ENCODE measurements at regions not wholly inside any gene's neighbourhood (a gene's known extent, or its start where the extent isn't known, plus 50 kb on each side); places are given as distances from the start of the nearest gene placed in this dataset.

GRCh38 chr13:58625703-58626389 is 994.3 kb downstream of the PCDH17 start:
- Histone ChIP-seq H3K9me3 (no peaks in the 10 kb centered on the region), H3K4me3 (no peak overlapping the region), H3K4me1 (replicated peaks) (no peaks in the 10 kb centered on the region), H3K27ac (no peak overlapping the region), H3K36me3 (no peaks in the 10 kb centered on the region), H3K27me3 (replicated peaks; ENCODE audit: insufficient read depth) (no peaks in the 10 kb centered on the region)
- intact Hi-C loops (cut with DNase I): no loop called here
- 86% methylated on average over 3 of the region's 3 CpGs for WGBS
- TF ChIP-seq, protein P1, sequence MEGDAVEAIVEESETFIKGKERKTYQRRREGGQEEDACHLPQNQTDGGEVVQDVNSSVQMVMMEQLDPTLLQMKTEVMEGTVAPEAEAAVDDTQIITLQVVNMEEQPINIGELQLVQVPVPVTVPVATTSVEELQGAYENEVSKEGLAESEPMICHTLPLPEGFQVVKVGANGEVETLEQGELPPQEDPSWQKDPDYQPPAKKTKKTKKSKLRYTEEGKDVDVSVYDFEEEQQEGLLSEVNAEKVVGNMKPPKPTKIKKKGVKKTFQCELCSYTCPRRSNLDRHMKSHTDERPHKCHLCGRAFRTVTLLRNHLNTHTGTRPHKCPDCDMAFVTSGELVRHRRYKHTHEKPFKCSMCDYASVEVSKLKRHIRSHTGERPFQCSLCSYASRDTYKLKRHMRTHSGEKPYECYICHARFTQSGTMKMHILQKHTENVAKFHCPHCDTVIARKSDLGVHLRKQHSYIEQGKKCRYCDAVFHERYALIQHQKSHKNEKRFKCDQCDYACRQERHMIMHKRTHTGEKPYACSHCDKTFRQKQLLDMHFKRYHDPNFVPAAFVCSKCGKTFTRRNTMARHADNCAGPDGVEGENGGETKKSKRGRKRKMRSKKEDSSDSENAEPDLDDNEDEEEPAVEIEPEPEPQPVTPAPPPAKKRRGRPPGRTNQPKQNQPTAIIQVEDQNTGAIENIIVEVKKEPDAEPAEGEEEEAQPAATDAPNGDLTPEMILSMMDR (IDR thresholded peaks at IDR 0.05): no peak
- TF ChIP-seq POLR2AphosphoS5 (IDR thresholded peaks at IDR 0.05) (no peak), POLR2A (IDR thresholded peaks at IDR 0.05) (no peak)
- DNase-seq (ENCODE audit: low spot score): no peak

GRCh38 chr13:58630794-58631193 is 999.2 kb downstream of the PCDH17 start:
- Histone ChIP-seq H3K9me3 (no peaks in the 10 kb centered on the region), H3K27me3 (replicated peaks; ENCODE audit: insufficient read depth) (no peaks in the 10 kb centered on the region), H3K27ac (no peak overlapping the region), H3K36me3 (no peaks in the 10 kb centered on the region), H3K4me3 (no peak overlapping the region), H3K4me1 (replicated peaks) (no peaks in the 10 kb centered on the region)
- DNase-seq (ENCODE audit: low spot score): no peak
- TF ChIP-seq, protein P1 (IDR thresholded peaks at IDR 0.05): no peak
- no peak for TF ChIP-seq POLR2A (IDR thresholded peaks at IDR 0.05)
- TF ChIP-seq POLR2AphosphoS5 (IDR thresholded peaks at IDR 0.05): no peak
- intact Hi-C loops (cut with DNase I): no loop called here
- WGBS: 93% methylated on average over 1 of the region's 1 CpG

GRCh38 chr13:58633226-58633625 is 1001.7 kb downstream of the PCDH17 start:
- Histone ChIP-seq H3K9me3 (no peaks in the 10 kb centered on the region), H3K27ac (no peak overlapping the region), H3K4me3 (no peak overlapping the region), H3K4me1 (replicated peaks) (no peaks in the 10 kb centered on the region), H3K36me3 (no peaks in the 10 kb centered on the region), H3K27me3 (replicated peaks; ENCODE audit: insufficient read depth) (no peaks in the 10 kb centered on the region)
- 75% methylated on average over 3 of the region's 3 CpGs for WGBS
- intact Hi-C loops (cut with DNase I): no loop called here
- TF ChIP-seq POLR2AphosphoS5 (IDR thresholded peaks at IDR 0.05) (no peak), POLR2A (IDR thresholded peaks at IDR 0.05) (no peak)
- TF ChIP-seq, protein P1 (IDR thresholded peaks at IDR 0.05): no peak
- no peak for DNase-seq (ENCODE audit: low spot score)

DNA sequence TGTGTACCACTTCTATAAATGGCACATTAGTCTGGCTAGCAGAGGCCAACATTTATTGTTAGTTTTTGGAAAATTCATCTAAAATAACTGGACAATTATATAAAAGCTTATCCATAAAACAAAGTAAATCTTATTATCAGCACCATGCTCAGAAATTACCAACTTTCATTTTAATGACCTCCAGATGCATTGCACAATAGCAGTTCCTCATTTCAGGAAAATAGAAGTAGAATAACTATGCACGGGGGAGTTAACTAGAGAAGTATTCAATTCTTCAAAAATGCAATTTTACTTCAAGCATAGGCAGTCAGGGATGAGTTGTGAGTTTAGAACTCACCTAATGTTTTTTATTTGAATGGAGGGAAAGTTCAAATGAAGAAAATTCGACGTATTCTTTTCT is 1023.5 kb downstream of the PCDH17 start:
- intact Hi-C loops (cut with DNase I): no loop called here
- H3K27ac ChIP-seq: no peak overlapping the region
- H3K36me3 ChIP-seq: no peaks in the 10 kb centered on the region
- H3K9me3 ChIP-seq: no peaks in the 10 kb centered on the region
- TF ChIP-seq POLR2AphosphoS5 (IDR thresholded peaks at IDR 0.05): no peak
- no peak for TF ChIP-seq POLR2A (IDR thresholded peaks at IDR 0.05)
- 85% methylated on average over 3 of the region's 3 CpGs for WGBS
- H3K4me1 ChIP-seq (replicated peaks): no peaks in the 10 kb centered on the region
- H3K4me3 ChIP-seq: no peak overlapping the region
- DNase-seq (ENCODE audit: low spot score): no peak
- H3K27me3 ChIP-seq (replicated peaks; ENCODE audit: insufficient read depth): no peaks in the 10 kb centered on the region

DNA sequence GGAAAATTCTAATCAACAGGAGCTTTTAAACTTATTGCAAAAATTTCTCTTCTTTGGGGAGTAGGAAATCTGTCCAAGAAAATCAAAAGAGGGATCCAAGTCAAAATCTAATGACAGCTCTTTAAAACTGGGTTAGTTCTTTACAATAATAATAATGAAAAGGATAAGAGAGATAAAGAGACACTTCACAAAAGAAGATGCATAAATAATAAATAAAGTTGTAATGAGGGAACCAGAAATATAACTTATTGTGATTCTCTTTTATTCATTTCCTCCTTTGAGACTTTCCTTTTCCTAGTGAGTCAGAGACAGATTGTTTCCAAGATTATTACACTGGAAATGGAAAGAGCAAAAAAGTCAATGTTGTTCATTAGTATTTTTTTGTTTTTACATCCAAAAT is 1029.3 kb downstream of the PCDH17 start:
- Histone ChIP-seq H3K4me1 (replicated peaks) (no peaks in the 10 kb centered on the region), H3K36me3 (no peaks in the 10 kb centered on the region), H3K9me3 (no peaks in the 10 kb centered on the region), H3K27ac (no peak overlapping the region), H3K4me3 (no peak overlapping the region), H3K27me3 (replicated peaks; ENCODE audit: insufficient read depth) (no peaks in the 10 kb centered on the region)
- TF ChIP-seq POLR2A (IDR thresholded peaks at IDR 0.05): no peak
- no peak for TF ChIP-seq POLR2AphosphoS5 (IDR thresholded peaks at IDR 0.05)
- TF ChIP-seq, protein P1 (IDR thresholded peaks at IDR 0.05): no peak
- intact Hi-C loops (cut with DNase I): no loop called here
- DNase-seq (ENCODE audit: low spot score): no peak

All from prostate gland (tissue), 2 donors.